Brain pericyte (primary cell): ENCODE measurements at regions not wholly inside any gene's neighbourhood (a gene's known extent, or its start where the extent isn't known, plus 50 kb on each side); places are given as distances from the start of the nearest gene placed in this dataset.
"Not testable (repeated sequence)": the region's sequence is repeated elsewhere in the genome, so short reads cannot be mapped to it uniquely, and the experiment has no call there.

ENCODE experiments used
- DNase-seq: peaks from one replicate; pipeline ENCODE4 v3.0.0-alpha.2; 2012; ENCODE audit warnings: low read depth, low spot score

DNA sequence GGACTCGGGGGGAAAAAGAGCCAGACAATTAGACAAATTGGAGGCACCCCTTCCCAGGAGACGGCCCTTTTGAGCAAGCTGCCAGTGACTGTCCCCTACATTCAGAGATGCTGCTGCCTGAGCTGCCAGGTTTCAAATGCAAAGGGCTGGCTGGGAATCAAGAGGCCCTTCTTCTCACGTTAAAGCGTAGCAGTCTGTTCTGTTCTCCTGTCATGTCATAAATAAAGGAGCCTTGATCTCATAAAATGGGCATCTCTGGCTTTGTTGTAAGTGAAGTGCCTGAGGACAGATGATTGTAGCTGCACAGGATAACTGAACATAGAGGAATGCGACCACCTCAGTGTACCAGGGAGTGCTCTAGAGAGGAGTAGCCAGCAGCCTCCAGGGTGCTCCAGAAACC is 917.9 kb downstream of the GRID1 start:
- no peak for DNase-seq

GRCh38 chr10:85454386-85454785 is 912.2 kb downstream of the GRID1 start:
- no peak for DNase-seq

GRCh38 chr10:85457191-85457590 is 909.4 kb downstream of the GRID1 start:
- DNase-seq, result no peak

GRCh38 chr10:85458324-85458723 is 908.3 kb downstream of the GRID1 start:
- no peak for DNase-seq

DNA sequence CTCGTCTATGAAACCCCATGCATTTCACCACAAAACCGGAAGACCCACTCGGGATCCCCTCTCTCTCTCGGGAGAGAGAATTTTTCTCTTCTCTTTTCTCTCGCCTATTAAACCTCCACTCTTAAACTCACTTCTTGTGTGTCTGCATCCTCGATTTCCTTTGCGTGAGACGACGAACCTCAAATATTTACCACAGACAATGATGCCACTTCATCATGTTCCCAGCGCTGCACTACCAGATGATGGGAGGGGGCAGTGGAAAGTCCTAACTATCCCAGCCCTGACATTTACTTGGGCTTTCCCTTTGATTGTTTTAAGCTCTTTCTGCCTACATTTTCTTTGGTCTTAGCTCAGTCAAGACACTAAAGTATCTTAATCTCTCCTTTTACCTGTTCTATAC is 906.7 kb downstream of the GRID1 start:
- no peak for DNase-seq

GRCh38 chr10:85464336-85464735 is 902.3 kb downstream of the GRID1 start:
- no peak for DNase-seq

DNA sequence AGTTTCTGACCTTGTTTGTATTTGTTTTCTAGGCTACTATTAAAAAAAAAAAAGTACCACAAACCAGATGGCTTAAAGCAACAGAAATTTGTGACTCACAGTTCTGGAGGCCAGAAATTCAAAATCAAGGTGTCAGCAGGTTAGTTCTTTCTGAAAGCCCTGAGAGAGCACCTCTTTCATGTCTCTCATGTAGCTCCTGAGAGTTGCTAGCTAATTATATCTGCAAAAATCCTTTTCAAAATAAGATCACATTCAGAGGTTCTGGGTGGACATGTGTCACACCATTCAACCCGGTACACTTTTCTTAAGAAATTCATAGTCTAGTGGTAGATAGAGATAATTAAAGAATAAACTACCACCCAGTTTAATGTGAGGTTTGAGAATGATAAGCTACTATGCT is 888.6 kb downstream of the GRID1 start:
- no peak for DNase-seq

GRCh38 chr10:85490431-85490830 is 876.2 kb downstream of the GRID1 start:
- no peak for DNase-seq

DNA sequence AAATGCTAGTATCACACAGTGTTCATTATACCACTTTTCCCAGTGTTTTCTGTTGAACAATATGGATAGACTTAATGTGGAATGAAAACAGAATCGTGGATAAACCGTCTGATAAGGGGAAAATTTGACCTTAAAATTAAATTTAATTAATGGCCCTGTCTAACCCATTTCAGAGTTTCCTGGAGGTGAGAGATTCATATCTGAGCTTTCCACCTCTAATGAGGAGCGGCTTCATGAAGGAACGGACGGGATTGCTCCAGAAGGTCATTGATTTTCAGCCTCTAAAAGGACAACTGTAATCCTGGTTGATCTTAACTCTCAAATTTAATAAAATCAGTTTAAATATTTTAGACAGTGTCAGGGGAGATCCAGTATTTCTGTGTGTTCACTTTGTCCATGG is 874.9 kb downstream of the GRID1 start:
- no peak for DNase-seq

DNA sequence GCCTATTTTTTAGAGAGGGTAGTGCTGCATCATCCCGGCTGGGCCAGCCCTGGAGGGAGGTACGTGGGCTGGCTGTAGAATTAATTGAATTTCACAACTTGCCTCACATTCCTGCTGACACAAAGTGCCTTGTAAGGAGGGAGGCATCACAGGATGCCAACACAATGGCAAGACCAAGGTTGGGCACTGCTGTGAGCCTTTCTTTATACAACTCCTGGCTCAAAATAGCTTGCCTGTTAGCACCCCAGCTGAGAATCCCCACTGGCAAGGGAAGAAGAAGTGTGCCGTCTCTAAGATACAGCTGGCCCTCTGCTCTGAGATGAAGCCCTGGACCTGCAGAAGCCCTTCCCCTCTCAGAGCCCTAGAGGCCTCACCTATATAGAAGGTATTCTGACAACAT is 873.9 kb downstream of the GRID1 start:
- DNase-seq, result no peak

- no peak for DNase-seq
These were observed 872.9 kb downstream of the GRID1 start for GRCh38 chr10:85493703-85494102.

DNA sequence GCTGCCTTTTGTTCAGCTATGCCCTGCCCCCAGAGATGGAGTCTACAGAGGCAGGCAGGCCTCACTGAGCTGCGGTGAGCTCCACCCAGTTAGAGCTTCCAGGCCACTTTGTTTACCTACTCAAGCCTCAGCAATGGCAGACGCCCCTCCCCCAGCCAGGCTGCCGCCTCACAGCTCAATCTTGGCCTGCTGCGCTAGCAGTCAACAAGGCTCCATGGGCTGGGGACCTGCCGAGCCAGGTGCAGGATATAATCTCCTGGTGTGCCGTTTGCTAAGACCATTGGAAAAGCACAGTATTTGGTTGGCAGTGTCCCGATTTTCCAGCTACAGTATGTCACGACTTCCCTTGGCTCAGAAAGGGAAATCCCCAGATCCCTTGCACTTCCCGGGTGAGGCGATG is 862.0 kb downstream of the GRID1 start:
- not testable (repeated sequence) for DNase-seq

DNA sequence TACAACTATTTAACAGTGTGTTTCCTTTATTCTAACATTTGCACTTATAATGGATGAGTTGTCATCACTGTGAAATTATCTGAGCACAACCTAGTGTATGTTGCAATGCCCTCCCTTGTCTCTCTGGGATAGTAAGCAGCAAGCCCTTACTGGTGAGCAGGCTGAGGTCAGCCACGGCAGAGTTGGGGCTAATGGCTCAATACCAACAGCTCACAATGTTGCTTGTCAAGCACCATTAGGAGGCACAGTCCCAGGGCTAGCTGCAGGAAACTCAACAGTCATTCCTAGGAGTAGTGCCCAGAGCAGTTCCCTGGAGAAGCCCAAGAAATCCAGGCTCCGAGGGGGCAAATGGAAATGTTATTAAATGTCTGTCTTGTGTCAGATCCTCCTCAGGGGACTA is 858.4 kb downstream of the GRID1 start:
- no peak for DNase-seq

- DNase-seq, result no peak
These were observed 855.9 kb downstream of the GRID1 start for GRCh38 chr10:85510682-85511081.

- DNase-seq, result no peak
These were observed 853.2 kb downstream of the GRID1 start for GRCh38 chr10:85513436-85513835.

DNA sequence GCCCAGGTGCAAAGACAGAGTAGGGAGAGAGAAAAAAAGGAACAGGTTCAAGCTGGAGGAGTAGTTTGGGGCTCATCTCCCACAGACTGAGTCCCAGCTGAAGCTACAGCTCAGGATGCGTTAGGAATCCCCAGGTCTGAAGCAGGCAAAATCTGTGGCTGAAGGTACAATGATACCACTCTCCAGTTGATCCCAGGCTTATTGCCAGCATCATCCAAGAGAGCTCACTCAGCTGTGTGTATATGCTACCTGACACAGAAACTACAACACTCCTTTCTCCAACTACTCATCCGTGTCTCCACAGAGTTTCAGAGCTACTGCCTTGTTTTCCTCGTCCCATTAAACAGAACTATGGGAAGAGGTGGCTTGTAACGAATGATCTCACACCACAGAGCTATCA is 851.3 kb downstream of the GRID1 start:
- no peak for DNase-seq

DNA sequence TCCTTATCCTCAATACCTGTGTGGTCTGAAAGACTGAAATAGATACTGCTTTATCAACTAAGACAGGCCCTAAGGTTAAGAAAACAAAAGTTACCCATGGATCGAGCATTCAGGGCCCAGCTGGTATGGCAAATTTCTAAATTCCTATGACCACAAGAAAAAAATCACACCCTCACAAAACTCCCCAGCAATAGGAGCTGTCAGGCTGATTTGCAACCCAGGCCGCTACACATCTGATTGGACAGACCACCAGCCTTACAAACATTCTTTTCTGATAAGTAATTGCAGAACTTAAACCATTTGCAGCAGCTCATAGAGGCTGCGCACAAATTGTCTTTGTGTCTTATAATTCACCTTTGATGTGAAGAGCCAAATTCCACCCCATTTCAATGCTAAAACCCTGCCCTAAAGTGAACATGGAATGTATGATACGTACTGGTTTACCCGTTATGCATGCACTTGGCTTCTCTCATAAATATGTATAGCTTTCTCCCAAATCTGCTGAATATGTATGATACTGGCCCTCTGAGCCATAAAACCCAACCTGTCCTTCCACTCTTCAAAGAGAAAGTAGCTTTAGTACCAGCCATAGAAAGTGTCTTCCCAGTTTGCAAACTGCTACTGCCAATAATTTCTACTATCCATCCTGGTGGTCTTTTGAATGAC is 842.5 kb downstream of the GRID1 start:
- DNase-seq, result no peak

- no peak for DNase-seq
These were observed 838.8 kb downstream of the GRID1 start for GRCh38 chr10:85527616-85528317.

GRCh38 chr10:85528318-85528652 is 838.3 kb downstream of the GRID1 start:
- no peak for DNase-seq

DNA sequence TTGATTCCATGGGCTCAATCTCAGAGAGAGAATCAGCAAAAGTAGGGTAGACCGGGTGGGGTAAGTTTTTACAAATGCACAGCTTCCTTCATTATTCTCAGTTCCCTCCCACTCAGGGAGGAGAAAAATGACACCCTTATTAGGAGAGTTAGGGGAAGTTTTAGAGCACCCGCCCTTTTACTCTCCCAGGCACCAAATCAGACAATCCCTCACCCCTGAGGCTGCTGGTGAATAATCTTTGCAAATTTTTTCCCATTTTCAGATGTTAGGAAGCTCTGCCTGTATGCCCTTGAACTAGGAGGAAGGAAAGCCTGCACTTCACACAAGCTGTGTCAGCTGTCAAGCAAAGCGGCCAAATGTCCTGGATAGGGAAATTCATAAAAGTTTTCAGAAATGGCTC is 834.9 kb downstream of the GRID1 start:
- DNase-seq, result no peak

GRCh38 chr10:85532773-85533172 is 833.8 kb downstream of the GRID1 start:
- no peak for DNase-seq

DNA sequence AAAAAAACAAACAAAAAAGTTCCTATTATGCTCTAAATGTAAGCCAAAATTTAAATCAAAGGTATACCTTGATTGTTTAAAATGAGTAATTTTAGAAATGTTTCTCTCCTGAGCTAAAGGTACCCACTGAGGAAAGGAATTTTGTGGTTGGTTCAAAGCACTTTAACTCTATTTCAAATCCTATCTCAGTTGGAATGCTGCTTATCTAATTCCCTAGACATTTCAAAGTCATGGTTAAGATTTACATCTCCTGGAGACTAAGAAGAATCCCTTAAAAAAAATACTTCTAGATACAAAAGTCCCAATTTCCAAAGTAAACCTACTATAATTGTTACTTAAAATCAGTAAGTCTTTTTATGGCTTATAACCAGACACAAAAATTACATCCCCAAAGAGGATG is 830.7 kb downstream of the GRID1 start:
- DNase-seq, result no peak

GRCh38 chr10:85537561-85537960 is 829.0 kb downstream of the GRID1 start:
- DNase-seq, result no peak

DNA sequence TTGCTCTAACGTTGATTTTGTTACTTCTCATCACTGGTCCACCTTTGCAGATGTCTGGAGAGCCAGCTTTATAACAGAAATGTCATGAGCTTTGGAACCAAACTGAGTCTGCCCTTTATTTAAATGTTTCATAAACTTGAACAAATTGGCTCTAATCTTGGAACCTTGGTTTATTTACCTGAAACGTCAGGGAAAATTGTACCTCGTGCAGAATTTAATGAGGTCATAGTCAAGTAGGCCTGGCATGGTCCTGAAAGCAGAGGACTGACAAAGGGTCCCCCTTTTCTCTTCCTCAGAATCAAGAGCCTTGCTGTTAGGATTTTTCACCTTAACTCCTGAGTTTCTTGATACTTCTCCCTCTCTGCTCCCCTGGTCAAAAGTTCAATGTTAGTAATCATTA is 828.0 kb downstream of the GRID1 start:
- DNase-seq, result no peak
